SU-DHL-6 (cell line): ENCODE measurements at regions not wholly inside any gene's neighbourhood (a gene's known extent, or its start where the extent isn't known, plus 50 kb on each side); places are given as distances from the start of the nearest gene placed in this dataset.

Source experiments
- CTCF ChIP-seq: fragments of 200-600 bp; sonication (generic); IDR thresholded peaks from one replicate; pipeline ENCODE4 v1.5.1; 2017; ENCODE audit warnings: antibody characterized with exemption, mild to moderate bottlenecking, low read length, moderate library complexity; ENCODE audit not compliant: insufficient read depth, poor library complexity, severe bottlenecking
- EZH2phosphoT487 ChIP-seq: fragments of 200-600 bp; sonication (generic), shearing (Covaris generic); conservative IDR thresholded peaks from 2 replicates; pipeline ENCODE4 v1.6.1; 2018; ENCODE audit warnings: mild to moderate bottlenecking, antibody characterized with exemption, low read length, moderate library complexity, mixed read lengths

- TF ChIP-seq CTCF, result no peak
- TF ChIP-seq EZH2phosphoT487, result no peak
Measured at GRCh38 chr9:91151718-91152095, 210.0 kb downstream of the AUH start.
